NCI-H1417 (cell line): ENCODE measurements at regions not wholly inside any gene's neighbourhood (a gene's known extent, or its start where the extent isn't known, plus 50 kb on each side); places are given as distances from the start of the nearest gene placed in this dataset.

Experiments
- DNase-seq, 3 experiments: peaks; one replicate each; lab custom pipeline; 2025; lab: John Stamatoyannopoulos, UW

- DNase-seq: no peak
Measured at GRCh38 chr4:185987961-185988627, 80.9 kb upstream of the TLR3 start.

GRCh38 chr4:185991770-185992169 is 77.2 kb upstream of the TLR3 start:
- DNase-seq: no peak

GRCh38 chr4:185992585-185992984 is 76.4 kb upstream of the TLR3 start:
- no peak for DNase-seq

- DNase-seq: no peak
Measured at GRCh38 chr4:185993328-185993973, 75.5 kb upstream of the TLR3 start.

GRCh38 chr4:185994750-185995149 is 74.2 kb upstream of the TLR3 start:
- no peak for DNase-seq

- DNase-seq: no peak
Measured at GRCh38 chr4:185995665-185996064, 73.3 kb upstream of the TLR3 start.

- no peak for DNase-seq
Measured at GRCh38 chr4:185997296-185997695, 71.7 kb upstream of the TLR3 start.

GRCh38 chr4:185998791-185999190 is 70.2 kb upstream of the TLR3 start:
- DNase-seq: peak in 1 of 3 experiments; percentile 88

- no peak for DNase-seq
Measured at GRCh38 chr4:185999207-185999606, 69.7 kb upstream of the TLR3 start.

- no peak for DNase-seq
Measured at GRCh38 chr4:186002853-186003252, 66.1 kb upstream of the TLR3 start.

GRCh38 chr4:186003746-186004145 is 65.2 kb upstream of the TLR3 start:
- no peak for DNase-seq

- DNase-seq: no peak
Measured at GRCh38 chr4:186008057-186008456, 60.9 kb upstream of the TLR3 start.

- DNase-seq: no peak
Measured at GRCh38 chr4:186009976-186010375, 59.0 kb upstream of the TLR3 start.

GRCh38 chr4:186010821-186011220 is 58.1 kb upstream of the TLR3 start:
- no peak for DNase-seq

GRCh38 chr4:186012071-186012470 is 56.9 kb upstream of the TLR3 start:
- no peak for DNase-seq

- no peak for DNase-seq
Measured at GRCh38 chr4:186013419-186014186, 55.4 kb upstream of the TLR3 start.

GRCh38 chr4:186015212-186015817 is 53.6 kb upstream of the TLR3 start:
- no peak for DNase-seq

- DNase-seq: no peak
Measured at GRCh38 chr4:186016796-186017195, 52.2 kb upstream of the TLR3 start.

- DNase-seq: no peak
Measured at GRCh38 chr4:186017801-186018200, 51.2 kb upstream of the TLR3 start.

- no peak for DNase-seq
Measured at GRCh38 chr4:186018261-186018660, 50.7 kb upstream of the TLR3 start.

GRCh38 chr4:186018784-186019183 is 50.2 kb upstream of the TLR3 start:
- no peak for DNase-seq
